ENCODE measurements at regions not wholly inside any gene's neighbourhood (a gene's known extent, or its start where the extent isn't known, plus 50 kb on each side); places are given as distances from the start of the nearest gene placed in this dataset.

GRCh38 chr1:229142471-229142870, 128.4 kb upstream of the RAB4A start:
- TF ChIP-seq CTCF (IDR thresholded peaks at IDR 0.05) (no peak), POLR2A (IDR thresholded peaks at IDR 0.05) (no peak)

Measured in Peyer's patch (tissue), 4 donors.